PC-3 (cell line): ENCODE measurements at regions not wholly inside any gene's neighbourhood (a gene's known extent, or its start where the extent isn't known, plus 50 kb on each side); places are given as distances from the start of the nearest gene placed in this dataset.

Experiments used
- ATAC-seq: fragments of 200-7000 bp; cut with Tn5 transposase; 2 replicates; pipeline ENCODE4 v1.9.1; 2020; ENCODE audit warnings: mild to moderate bottlenecking, moderate library complexity
- BruUV-seq: library from RNA; stranded (reverse); fragments of 400-500 nt; replicated peaks from 2 replicates; lab custom pipeline; 2021; lab: Mats Ljungman, UMichigan
- CTCF ChIA-PET: fragments of 300-600 bp; sonication (Branson Sonifier 250); formaldehyde crosslinking; loops from one replicate; lab custom pipeline; 2022; ENCODE audit warnings: antibody characterized with exemption; lab: Charles Lee
- POLR2A ChIA-PET: fragments of 300-600 bp; sonication (Branson Sonifier 250); formaldehyde crosslinking; loops from one replicate; lab custom pipeline; 2022; ENCODE audit warnings: antibody characterized with exemption; ENCODE audit not compliant: unreplicated experiment; lab: Charles Lee
- DNase-seq: peaks from one replicate; pipeline ENCODE4 v3.0.0-alpha.2; 2015
- H2AFZ ChIP-seq: fragments of 300-600 bp; sonication (generic); 2 replicates; pipeline ENCODE4 v1.6.0; 2016; ENCODE audit warnings: antibody characterized with exemption, low read length
- H3F3A ChIP-seq: fragments of 300-600 bp; sonication (generic); one replicate; pipeline ENCODE4 v1.6.0; 2017; ENCODE audit warnings: antibody characterized with exemption, low read length, control low read depth, mild to moderate bottlenecking; ENCODE audit not compliant: unreplicated experiment
- H3K27ac ChIP-seq: fragments of 300-600 bp; sonication (generic); 2 replicates; pipeline ENCODE4 v1.5.1; 2016; ENCODE audit warnings: mild to moderate bottlenecking, low read length
- H3K27me3 ChIP-seq: fragments of 300-600 bp; sonication (generic); 2 replicates; pipeline ENCODE4 v1.6.1; 2016; ENCODE audit warnings: low read length, mixed read lengths
- H3K36me3 ChIP-seq: fragments of 300-600 bp; sonication (generic); 2 replicates; pipeline ENCODE4 v1.6.1; 2016; ENCODE audit warnings: low read depth, mixed run types, low read length, mixed read lengths
- H3K4me1 ChIP-seq: fragments of 300-600 bp; sonication (generic); 2 replicates; pipeline ENCODE4 v1.5.1; 2016; ENCODE audit warnings: low read length; ENCODE audit not compliant: insufficient read depth
- H3K4me2 ChIP-seq: fragments of 300-600 bp; sonication (generic); 2 replicates; pipeline ENCODE4 v1.6.0; 2016; ENCODE audit warnings: low read length
- H3K4me3 ChIP-seq: fragments of 300-600 bp; sonication (generic); 2 replicates; pipeline ENCODE4 v1.5.1; 2016; ENCODE audit warnings: mild to moderate bottlenecking, low read length, mixed read lengths
- H3K79me2 ChIP-seq: fragments of 300-600 bp; sonication (generic); 2 replicates; pipeline ENCODE4 v1.6.1; 2017; ENCODE audit warnings: low read length, mixed read lengths
- H3K9ac ChIP-seq: fragments of 300-600 bp; sonication (generic); 2 replicates; pipeline ENCODE4 v1.6.0; 2016; ENCODE audit warnings: mild to moderate bottlenecking, low read length
- H3K9me2 ChIP-seq: fragments of 300-600 bp; sonication (generic); replicated peaks from 2 replicates; pipeline ENCODE4 v1.6.1; 2016; ENCODE audit warnings: mixed run types, low read length, mixed read lengths
- H3K9me3 ChIP-seq: fragments of 300-600 bp; sonication (generic); 2 replicates; pipeline ENCODE4 v1.6.1; 2016; ENCODE audit warnings: low read length, mixed read lengths
- H4K20me1 ChIP-seq: fragments of 300-600 bp; sonication (generic); 2 replicates; pipeline ENCODE4 v1.6.1; 2016; ENCODE audit warnings: low read length, mixed read lengths
- CTCF ChIP-seq: fragments of 300-600 bp; sonication (generic); conservative IDR thresholded peaks from 2 replicates; pipeline ENCODE4 v1.5.1; 2017; ENCODE audit warnings: antibody characterized with exemption, low read depth, mild to moderate bottlenecking, low read length
- EZH2 ChIP-seq: fragments of 300-600 bp; sonication (generic); IDR thresholded peaks from one replicate; pipeline ENCODE4 v1.6.1; 2017; ENCODE audit warnings: antibody characterized with exemption, mild to moderate bottlenecking, low read length; ENCODE audit not compliant: unreplicated experiment
- EZH2phosphoT487 ChIP-seq: fragments of 300-600 bp; sonication (generic); IDR thresholded peaks from 2 replicates; pipeline ENCODE4 v1.6.1; 2018; ENCODE audit warnings: mild to moderate bottlenecking, antibody characterized with exemption, low read length, borderline replicate concordance
- intact Hi-C: fragments of 100-400 bp; cut with micrococcal nuclease; formaldehyde crosslinking; loops from 2 replicates; pipeline ENCODE4 v1.9.0; 2023

- peak; percentile 71 for DNase-seq
- H3K79me2 ChIP-seq, result no peaks in the 10 kb centered on the region
- no peaks in the 10 kb centered on the region for H3F3A ChIP-seq
- no peak overlapping the region for H3K27ac ChIP-seq
- CTCF ChIA-PET, result interaction anchor here (0.5 to 1.2 kb wide), 4 partner anchors 134 to 492 kb away, joined by 3 to 5 read pairs (median 3); no protein-coding TSS in a partner anchor
- H3K9me3 ChIP-seq, result no peaks in the 10 kb centered on the region
- H3K4me2 ChIP-seq, result no peak overlapping the region
- no peak overlapping the region for H3K4me3 ChIP-seq
- peak; percentile 55 for ATAC-seq
- H3K4me1 ChIP-seq, result peaks cover 6% of the 10 kb centered on the region
- H3K36me3 ChIP-seq, result no peaks in the 10 kb centered on the region
- POLR2A ChIA-PET, result interaction anchor here (0.6 kb wide), 1 partner anchor 126 kb away, joined by 14 read pairs; no protein-coding TSS in a partner anchor
- no peak overlapping the region for H2AFZ ChIP-seq
- no peak overlapping the region for H3K9ac ChIP-seq
- no peaks in the 10 kb centered on the region for H3K27me3 ChIP-seq
- intact Hi-C loops, result loop anchor here (5.0 to 10.0 kb wide), 3 partner anchors 123 to 1110 kb away; no protein-coding TSS in a partner anchor
- no peaks in the 10 kb centered on the region for H4K20me1 ChIP-seq
- BruUV-seq, result no TSS peak
- no peak for TF ChIP-seq EZH2
- TF ChIP-seq CTCF, result no peak
- TF ChIP-seq EZH2phosphoT487, result no peak
- no peaks in the 10 kb centered on the region for H3K9me2 ChIP-seq
Observed at GRCh38 chr5:103804711-103805110, 242.1 kb upstream of the NUDT12 start.

- H2AFZ ChIP-seq, result no peak overlapping the region
- H3K79me2 ChIP-seq, result no peaks in the 10 kb centered on the region
- H3F3A ChIP-seq, result no peaks in the 10 kb centered on the region
- H4K20me1 ChIP-seq, result no peaks in the 10 kb centered on the region
- H3K4me2 ChIP-seq, result no peak overlapping the region
- ATAC-seq, result no peak
- no peaks in the 10 kb centered on the region for H3K9me2 ChIP-seq
- POLR2A ChIA-PET, result no interaction called here
- no TSS peak for BruUV-seq
- H3K36me3 ChIP-seq, result no peaks in the 10 kb centered on the region
- no peak overlapping the region for H3K4me3 ChIP-seq
- intact Hi-C loops, result loop anchor here (10.0 kb wide), 2 partner anchors 283 to 1113 kb away; no protein-coding TSS in a partner anchor
- TF ChIP-seq EZH2, result no peak
- H3K27ac ChIP-seq, result no peak overlapping the region
- no peak for DNase-seq
- CTCF ChIA-PET, result interaction anchor here (0.6 to 1.0 kb wide), 2 partner anchors 219 to 293 kb away, joined by 3 to 5 read pairs; no protein-coding TSS in a partner anchor
- H3K27me3 ChIP-seq, result no peaks in the 10 kb centered on the region
- no peak overlapping the region for H3K9ac ChIP-seq
- H3K9me3 ChIP-seq, result no peaks in the 10 kb centered on the region
- peaks cover 6% of the 10 kb centered on the region for H3K4me1 ChIP-seq
Observed at GRCh38 chr5:103801681-103802080, 239.1 kb upstream of the NUDT12 start.

- CTCF ChIA-PET, result no interaction called here
Observed at GRCh38 chr5:103800741-103801495, 238.3 kb upstream of the NUDT12 start.

More at GRCh38 chr5:103800741-103801495, 238.3 kb upstream of the NUDT12 start:
- TF ChIP-seq EZH2phosphoT487, result no peak
- TF ChIP-seq CTCF, result no peak
- no peak for TF ChIP-seq EZH2
- Histone ChIP-seq H3K9me2 (no peaks in the 10 kb centered on the region), H3K27ac (no peak overlapping the region), H3K9me3 (0 out of 2 replicates have a peak, but pooled peaks cover 4% of the 10 kb centered on the region), H3K79me2 (no peaks in the 10 kb centered on the region), H3K36me3 (no peaks in the 10 kb centered on the region), H4K20me1 (no peaks in the 10 kb centered on the region), H3F3A (no peaks in the 10 kb centered on the region), H3K4me1 (peaks cover 6% of the 10 kb centered on the region), H3K4me2 (no peak overlapping the region), H3K27me3 (no peaks in the 10 kb centered on the region), H3K4me3 (no peak overlapping the region), H3K9ac (no peak overlapping the region), H2AFZ (no peak overlapping the region)
- POLR2A ChIA-PET, result no interaction called here
- ATAC-seq (no peak), DNase-seq (peak; percentile 14)
- intact Hi-C loops, result loop anchor here (10.0 kb wide), 2 partner anchors 284 to 1114 kb away; no protein-coding TSS in a partner anchor
- BruUV-seq, result no TSS peak
